Neuronal stem cell (in vitro differentiated cells): ENCODE measurements at regions not wholly inside any gene's neighbourhood (a gene's known extent, or its start where the extent isn't known, plus 50 kb on each side); places are given as distances from the start of the nearest gene placed in this dataset.

Experiments used
- DNase-seq: peaks from one replicate; pipeline ENCODE4 v3.0.0-alpha.2; 2013; ENCODE audit warnings: low spot score
- H2AFZ ChIP-seq: one replicate; pipeline ENCODE4 v1.6.1; 2013; ENCODE audit warnings: mild to moderate bottlenecking, low read length, inconsistent platforms
- H2AK5ac ChIP-seq: 2 replicates; pipeline ENCODE4 v1.6.1; 2013; ENCODE audit warnings: low read depth, mild to moderate bottlenecking, inconsistent platforms, low read length, moderate library complexity, mixed read lengths
- H2BK120ac ChIP-seq: 2 replicates; pipeline ENCODE4 v1.6.1; 2013; ENCODE audit warnings: low read depth, mild to moderate bottlenecking, inconsistent platforms, low read length, moderate library complexity, mixed read lengths
- H2BK12ac ChIP-seq: one replicate; pipeline ENCODE4 v1.6.1; 2013; ENCODE audit warnings: low read length, inconsistent platforms
- H2BK15ac ChIP-seq: 2 replicates; pipeline ENCODE4 v1.6.1; 2013; ENCODE audit warnings: mild to moderate bottlenecking, low read length, inconsistent platforms, mixed read lengths
- H2BK5ac ChIP-seq: one replicate; pipeline ENCODE4 v1.6.1; 2013; ENCODE audit warnings: inconsistent platforms, mild to moderate bottlenecking, low read length, moderate library complexity
- H3K14ac ChIP-seq: one replicate; pipeline ENCODE4 v1.6.1; 2013; ENCODE audit warnings: low read length, inconsistent platforms
- H3K18ac ChIP-seq: 2 replicates; pipeline ENCODE4 v1.6.1; 2013; ENCODE audit warnings: low read length, inconsistent platforms
- H3K23ac ChIP-seq: 2 replicates; pipeline ENCODE4 v1.6.1; 2013; ENCODE audit warnings: low read depth, mild to moderate bottlenecking, mixed read lengths, low read length, inconsistent platforms; ENCODE audit not compliant: poor library complexity
- H3K27ac ChIP-seq: replicated peaks from 3 replicates; pipeline ENCODE4 v1.5.1; 2013; ENCODE audit warnings: low read length, inconsistent platforms
- H3K27me3 ChIP-seq, 3 experiments: 2 replicates each; pipeline ENCODE4 v1.6.1; 2013; ENCODE audit warnings: low read length in 3 of 3, mild to moderate bottlenecking in 2 of 3, inconsistent platforms in 1 of 3, low read depth in 1 of 3, mixed read lengths in 1 of 3, moderate library complexity in 1 of 3; ENCODE audit not compliant: control insufficient read depth in 3 of 3, insufficient read depth in 3 of 3
- H3K36me3 ChIP-seq, 2 donors: replicated peaks in 1 of 2; 2 replicates each; pipeline ENCODE4 v1.6.1; 2013; ENCODE audit warnings: low read length in 2 of 2; ENCODE audit not compliant: control insufficient read depth in 2 of 2, insufficient read depth in 2 of 2
- H3K4ac ChIP-seq: 2 replicates; pipeline ENCODE4 v1.6.1; 2013; ENCODE audit warnings: inconsistent platforms, mild to moderate bottlenecking, low read length, moderate library complexity
- H3K4me1 ChIP-seq, 2 donors: 1 replicate in 1 of 2; 2 replicates in 1 of 2; pipeline ENCODE4 v1.6.1; 2013; ENCODE audit warnings: low read length in 2 of 2, low read depth in 1 of 2; ENCODE audit not compliant: control insufficient read depth in 2 of 2, insufficient read depth in 1 of 2
- H3K4me2 ChIP-seq: one replicate; pipeline ENCODE4 v1.6.1; 2013; ENCODE audit warnings: mild to moderate bottlenecking, low read length, inconsistent platforms; ENCODE audit not compliant: insufficient read depth, poor library complexity, severe bottlenecking
- H3K4me3 ChIP-seq, 2 donors: 2 replicates each; pipeline ENCODE4 v1.5.1; 2013; ENCODE audit warnings: low read length in 2 of 2, mild to moderate bottlenecking in 2 of 2, inconsistent platforms in 1 of 2, moderate library complexity in 1 of 2
- H3K79me1 ChIP-seq: one replicate; pipeline ENCODE4 v1.6.1; 2013; ENCODE audit warnings: low read depth, mild to moderate bottlenecking, inconsistent platforms, low read length, moderate library complexity
- H3K9ac ChIP-seq: one replicate; pipeline ENCODE4 v1.6.1; 2013; ENCODE audit warnings: mild to moderate bottlenecking, low read depth, low read length, inconsistent platforms; ENCODE audit not compliant: poor library complexity
- H3K9me3 ChIP-seq, 2 donors: replicated peaks in 1 of 2; 2 replicates each; pipeline versions ENCODE3 to v1.6.1; 2013; ENCODE audit warnings: low read length in 2 of 2, mild to moderate bottlenecking in 2 of 2, inconsistent platforms in 1 of 2, low read depth in 1 of 2, mixed read lengths in 1 of 2, moderate library complexity in 1 of 2; ENCODE audit not compliant: control insufficient read depth in 2 of 2, insufficient read depth in 1 of 2
- H4K8ac ChIP-seq: one replicate; pipeline ENCODE4 v1.6.1; 2013; ENCODE audit warnings: low read depth, mild to moderate bottlenecking, inconsistent platforms, low read length, moderate library complexity
- H4K91ac ChIP-seq: one replicate; pipeline ENCODE4 v1.6.1; 2013; ENCODE audit warnings: low read length, low read depth, mild to moderate bottlenecking, inconsistent platforms; ENCODE audit not compliant: poor library complexity
- WGBS, 2 donors: extraction: QIAGEN DNeasy Blood & Tissue Kit; methylation state at CpG; one replicate each; pipeline ENCODE4 v1.1.7; 2013; ENCODE audit warnings: missing lambda C conversion rate in 2 of 2, mixed read lengths in 1 of 2; ENCODE audit not compliant: insufficient read length in 2 of 2, insufficient replicate concordance in 1 of 2; ENCODE audit errors: extremely low coverage in 2 of 2; 5-methylcytosine and 5-hydroxymethylcytosine counted together

GRCh38 chr6:48671505-48671904 lies 560.5 kb upstream of the PTCHD4 start:
- Histone ChIP-seq H3K18ac (no peak overlapping the region), H3K14ac (no peak overlapping the region), H3K27ac (no peak overlapping the region), H3K4me1 (no peaks in the 10 kb centered on the region), H3K4ac (no peak overlapping the region), H3K27me3 (no peaks in the 10 kb centered on the region), H3K23ac (no peak overlapping the region), H3K36me3 (no peaks in the 10 kb centered on the region), H2BK120ac (no peak overlapping the region), H2AK5ac (no peak overlapping the region), H2BK5ac (no peak overlapping the region), H2BK12ac (no peak overlapping the region), H2AFZ (no peak overlapping the region), H3K79me1 (no peaks in the 10 kb centered on the region), H4K8ac (no peak overlapping the region), H4K91ac (no peak overlapping the region), H2BK15ac (no peak overlapping the region), H3K9me3 (no peaks in the 10 kb centered on the region), H3K4me3 (no peak overlapping the region), H3K4me2 (no peak overlapping the region), H3K9ac (no peak overlapping the region)
- WGBS, 2 donors: no CpG with 5 or more reads among the region's 1 CpG
- DNase-seq: no peak

- Histone ChIP-seq H2AK5ac (no peak overlapping the region), H2BK5ac (no peak overlapping the region), H3K9me3 (no peaks in the 10 kb centered on the region), H3K18ac (no peak overlapping the region), H4K91ac (no peak overlapping the region), H2BK15ac (no peak overlapping the region), H2BK12ac (no peak overlapping the region), H3K79me1 (no peaks in the 10 kb centered on the region), H2BK120ac (no peak overlapping the region), H3K4me2 (no peak overlapping the region), H3K9ac (no peak overlapping the region), H3K27me3 (no peaks in the 10 kb centered on the region), H3K36me3 (no peaks in the 10 kb centered on the region), H3K14ac (no peak overlapping the region), H3K27ac (no peak overlapping the region), H3K4ac (no peak overlapping the region), H2AFZ (no peak overlapping the region), H3K4me3 (no peak overlapping the region), H3K4me1 (no peaks in the 10 kb centered on the region), H3K23ac (no peak overlapping the region), H4K8ac (no peak overlapping the region)
- no CpG with 5 or more reads among the region's 2 CpGs for WGBS, 2 donors
- no peak for DNase-seq
Observed at GRCh38 chr6:48670546-48670945, 559.5 kb upstream of the PTCHD4 start.

- Histone ChIP-seq H2BK15ac (no peak overlapping the region), H3K14ac (no peak overlapping the region), H2BK120ac (no peak overlapping the region), H4K91ac (no peak overlapping the region), H3K4me1 (no peaks in the 10 kb centered on the region), H3K27me3 (no peaks in the 10 kb centered on the region), H3K4me2 (no peak overlapping the region), H3K18ac (no peak overlapping the region), H3K23ac (no peak overlapping the region), H2AK5ac (no peak overlapping the region), H3K79me1 (no peaks in the 10 kb centered on the region), H3K4me3 (no peak overlapping the region), H3K27ac (no peak overlapping the region), H3K9me3 (no peaks in the 10 kb centered on the region), H2BK5ac (no peak overlapping the region), H3K4ac (no peak overlapping the region), H2AFZ (no peak overlapping the region), H4K8ac (no peak overlapping the region), H3K9ac (no peak overlapping the region), H3K36me3 (no peaks in the 10 kb centered on the region), H2BK12ac (no peak overlapping the region)
- no peak for DNase-seq
- WGBS, 2 donors: no CpG with 5 or more reads among the region's 2 CpGs
Observed at GRCh38 chr6:48667797-48668196, 556.8 kb upstream of the PTCHD4 start.

GRCh38 chr6:48664826-48665225 lies 553.8 kb upstream of the PTCHD4 start:
- H3K9me3 ChIP-seq: no peaks in the 10 kb centered on the region
- no peak overlapping the region for H3K14ac ChIP-seq
- H2BK12ac ChIP-seq: no peak overlapping the region
- no peak overlapping the region for H2BK15ac ChIP-seq
- no peaks in the 10 kb centered on the region for H3K27me3 ChIP-seq
- H3K36me3 ChIP-seq: no peaks in the 10 kb centered on the region
- H4K8ac ChIP-seq: no peak overlapping the region
- no peak overlapping the region for H2BK120ac ChIP-seq
- H2AFZ ChIP-seq: no peak overlapping the region
- no peak overlapping the region for H2AK5ac ChIP-seq
- H3K9ac ChIP-seq: no peak overlapping the region
- H3K23ac ChIP-seq: no peak overlapping the region
- no peak overlapping the region for H3K27ac ChIP-seq
- no peak overlapping the region for H3K4me2 ChIP-seq
- no peak overlapping the region for H3K4ac ChIP-seq
- no peak overlapping the region for H4K91ac ChIP-seq
- H3K4me1 ChIP-seq: no peaks in the 10 kb centered on the region
- H3K79me1 ChIP-seq: no peaks in the 10 kb centered on the region
- no CpG with 5 or more reads among the region's 3 CpGs for WGBS, 2 donors
- no peak overlapping the region for H3K4me3 ChIP-seq
- no peak overlapping the region for H3K18ac ChIP-seq
- H2BK5ac ChIP-seq: no peak overlapping the region
- no peak for DNase-seq
